Liver (tissue), 8 donors: ENCODE measurements at regions not wholly inside any gene's neighbourhood (a gene's known extent, or its start where the extent isn't known, plus 50 kb on each side); places are given as distances from the start of the nearest gene placed in this dataset.

Experiments used
- DNase-seq: peaks from one replicate; pipeline ENCODE4 v3.0.0-alpha.2; 2017; ENCODE audit warnings: low spot score
- H3K27ac ChIP-seq, 2 donors: one replicate each; pipeline ENCODE4 v1.7.0; 2013; ENCODE audit warnings: inconsistent platforms in 2 of 2, low read length in 2 of 2, control low read depth in 1 of 2, low read depth in 1 of 2, mild to moderate bottlenecking in 1 of 2
- H3K27me3 ChIP-seq, 4 donors: one replicate each; pipeline versions ENCODE4 v1.6.1 to v1.7.0; 2013; ENCODE audit warnings: low read length in 3 of 4, inconsistent platforms in 1 of 4, mild to moderate bottlenecking in 1 of 4, moderate library complexity in 1 of 4; ENCODE audit not compliant: control insufficient read depth in 4 of 4, insufficient read depth in 4 of 4
- H3K36me3 ChIP-seq, 4 donors: one replicate each; pipeline versions ENCODE4 v1.6.1 to v1.7.0; 2013; ENCODE audit warnings: low read length in 3 of 4, mild to moderate bottlenecking in 3 of 4, low read depth in 1 of 4, moderate library complexity in 1 of 4; ENCODE audit not compliant: control insufficient read depth in 4 of 4, insufficient read depth in 3 of 4
- H3K4me1 ChIP-seq, 4 donors: one replicate each; pipeline versions ENCODE4 v1.6.1 to v1.7.0; 2013; ENCODE audit warnings: low read length in 3 of 4, mild to moderate bottlenecking in 3 of 4, moderate library complexity in 1 of 4; ENCODE audit not compliant: control insufficient read depth in 4 of 4, insufficient read depth in 4 of 4
- H3K4me3 ChIP-seq, 3 donors: one replicate each; pipeline versions ENCODE4 v1.6.1 to v1.7.0; 2013; ENCODE audit warnings: low read length in 3 of 3, control low read depth in 1 of 3, low read depth in 1 of 3, mild to moderate bottlenecking in 1 of 3
- H3K9ac ChIP-seq, 2 donors: one replicate each; pipeline ENCODE4 v1.7.0; 2013; ENCODE audit warnings: low read length in 2 of 2, mild to moderate bottlenecking in 2 of 2, moderate library complexity in 2 of 2, control low read depth in 1 of 2, low read depth in 1 of 2
- H3K9me3 ChIP-seq, 4 donors: one replicate each; pipeline versions ENCODE4 v1.6.1 to v1.7.0; 2013; ENCODE audit warnings: low read length in 3 of 4; ENCODE audit not compliant: control insufficient read depth in 4 of 4
- FOXA1 ChIP-seq: IDR thresholded peaks from 2 replicates; pipeline ENCODE4 v1.6.1; 2016; ENCODE audit warnings: antibody characterized with exemption
- FOXA2 ChIP-seq: IDR thresholded peaks from 2 replicates; pipeline ENCODE4 v1.6.1; 2016; ENCODE audit warnings: antibody characterized with exemption
- GABPA ChIP-seq, 2 donors: IDR thresholded peaks in 1 of 2; conservative IDR thresholded peaks in 1 of 2; 2 replicates each; pipeline ENCODE4 v1.6.1; 2016; ENCODE audit warnings: antibody characterized with exemption in 2 of 2, mild to moderate bottlenecking in 1 of 2, moderate library complexity in 1 of 2
- HNF4A ChIP-seq, 2 donors: conservative IDR thresholded peaks; 2 replicates each; pipeline ENCODE4 v1.6.1; 2016; ENCODE audit warnings: antibody characterized with exemption in 2 of 2, mild to moderate bottlenecking in 2 of 2
- HNF4G ChIP-seq: IDR thresholded peaks from 2 replicates; pipeline ENCODE4 v1.6.1; 2016; ENCODE audit warnings: antibody characterized with exemption
- JUND ChIP-seq, 2 donors: IDR thresholded peaks; 2 replicates each; pipeline ENCODE4 v1.6.1; 2016; ENCODE audit warnings: antibody characterized with exemption in 2 of 2
- NR2F2 ChIP-seq: IDR thresholded peaks from 2 replicates; pipeline ENCODE4 v1.6.1; 2016; ENCODE audit warnings: antibody characterized with exemption
- RAD21 ChIP-seq, 2 donors: IDR thresholded peaks; 2 replicates each; pipeline ENCODE4 v1.6.1; 2016; ENCODE audit warnings: antibody characterized with exemption in 2 of 2, mild to moderate bottlenecking in 2 of 2
- RXRA ChIP-seq, 2 donors: IDR thresholded peaks; 2 replicates each; pipeline ENCODE4 v1.6.1; 2017 to 2018; ENCODE audit warnings: antibody characterized with exemption in 2 of 2, mild to moderate bottlenecking in 1 of 2
- SP1 ChIP-seq: IDR thresholded peaks from 2 replicates; pipeline ENCODE4 v1.6.1; 2018; ENCODE audit warnings: antibody characterized with exemption, mild to moderate bottlenecking
- TAF1 ChIP-seq: conservative IDR thresholded peaks from 2 replicates; pipeline ENCODE4 v1.6.1; 2016; ENCODE audit warnings: antibody characterized with exemption, mild to moderate bottlenecking
- YY1 ChIP-seq: IDR thresholded peaks from 2 replicates; pipeline ENCODE4 v1.6.1; 2016; ENCODE audit warnings: antibody characterized with exemption, mild to moderate bottlenecking
- WGBS: extraction: QIAGEN DNeasy Blood & Tissue Kit; methylation state at CpG from one replicate; pipeline ENCODE4 v1.1.7; 2013; 5-methylcytosine and 5-hydroxymethylcytosine counted together
- TF ChIP-seq, protein P1 (sequence below): IDR thresholded peaks from 2 replicates; pipeline ENCODE4 v1.6.1; 2016; ENCODE audit warnings: antibody characterized with exemption, mild to moderate bottlenecking
- TF ChIP-seq, protein P2 (sequence below): IDR thresholded peaks from 2 replicates; pipeline ENCODE4 v1.6.1; 2016; ENCODE audit warnings: antibody characterized with exemption
- TF ChIP-seq, protein P3 (sequence below): IDR thresholded peaks from 2 replicates; pipeline ENCODE4 v1.6.1; 2016; ENCODE audit warnings: antibody characterized with exemption
- TF ChIP-seq, protein P4 (sequence below): IDR thresholded peaks from 2 replicates; pipeline ENCODE4 v1.6.1; 2016; ENCODE audit warnings: antibody characterized with exemption
- TF ChIP-seq, protein P5 (sequence below): fragments of 150-350 bp; IDR thresholded peaks from 2 replicates; pipeline ENCODE4 v1.5.1; 2017; ENCODE audit warnings: improper control_type of control experiment, low read depth, low read length; ENCODE audit not compliant: missing input control
- donor health status: healthy.
- donor health status: healthy.
- donor health status: healthy.
- donor health status: healthy.
- donor health status: healthy.

DNA sequence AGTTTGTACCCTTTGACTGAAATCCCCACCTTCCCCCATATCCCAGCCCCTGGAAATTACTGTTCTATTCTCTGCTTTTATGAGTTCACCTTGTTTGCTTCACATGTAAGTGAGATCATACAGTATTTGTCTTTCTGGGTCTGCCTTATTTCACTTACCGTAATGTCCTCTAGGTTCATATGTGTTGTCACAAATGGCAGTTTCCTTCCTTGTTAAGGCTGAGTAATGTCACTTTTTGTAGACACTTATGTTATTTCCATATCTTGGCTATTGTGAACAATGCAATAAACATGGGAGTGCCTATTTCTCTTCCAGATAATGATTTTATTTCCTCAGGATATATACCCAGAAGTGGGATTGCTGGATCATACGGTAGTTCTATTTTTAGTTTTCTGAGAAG lies 272.3 kb downstream of the MRPS30 start:
- Histone ChIP-seq H3K4me1 (no peaks in the 10 kb centered on the region), H3K36me3 (no peaks in the 10 kb centered on the region), H3K9ac (no peak overlapping the region), H3K4me3 (no peak overlapping the region), H3K27me3 (no peaks in the 10 kb centered on the region), H3K27ac (no peak overlapping the region), H3K9me3 (no peaks in the 10 kb centered on the region)
- TF ChIP-seq, protein P1, sequence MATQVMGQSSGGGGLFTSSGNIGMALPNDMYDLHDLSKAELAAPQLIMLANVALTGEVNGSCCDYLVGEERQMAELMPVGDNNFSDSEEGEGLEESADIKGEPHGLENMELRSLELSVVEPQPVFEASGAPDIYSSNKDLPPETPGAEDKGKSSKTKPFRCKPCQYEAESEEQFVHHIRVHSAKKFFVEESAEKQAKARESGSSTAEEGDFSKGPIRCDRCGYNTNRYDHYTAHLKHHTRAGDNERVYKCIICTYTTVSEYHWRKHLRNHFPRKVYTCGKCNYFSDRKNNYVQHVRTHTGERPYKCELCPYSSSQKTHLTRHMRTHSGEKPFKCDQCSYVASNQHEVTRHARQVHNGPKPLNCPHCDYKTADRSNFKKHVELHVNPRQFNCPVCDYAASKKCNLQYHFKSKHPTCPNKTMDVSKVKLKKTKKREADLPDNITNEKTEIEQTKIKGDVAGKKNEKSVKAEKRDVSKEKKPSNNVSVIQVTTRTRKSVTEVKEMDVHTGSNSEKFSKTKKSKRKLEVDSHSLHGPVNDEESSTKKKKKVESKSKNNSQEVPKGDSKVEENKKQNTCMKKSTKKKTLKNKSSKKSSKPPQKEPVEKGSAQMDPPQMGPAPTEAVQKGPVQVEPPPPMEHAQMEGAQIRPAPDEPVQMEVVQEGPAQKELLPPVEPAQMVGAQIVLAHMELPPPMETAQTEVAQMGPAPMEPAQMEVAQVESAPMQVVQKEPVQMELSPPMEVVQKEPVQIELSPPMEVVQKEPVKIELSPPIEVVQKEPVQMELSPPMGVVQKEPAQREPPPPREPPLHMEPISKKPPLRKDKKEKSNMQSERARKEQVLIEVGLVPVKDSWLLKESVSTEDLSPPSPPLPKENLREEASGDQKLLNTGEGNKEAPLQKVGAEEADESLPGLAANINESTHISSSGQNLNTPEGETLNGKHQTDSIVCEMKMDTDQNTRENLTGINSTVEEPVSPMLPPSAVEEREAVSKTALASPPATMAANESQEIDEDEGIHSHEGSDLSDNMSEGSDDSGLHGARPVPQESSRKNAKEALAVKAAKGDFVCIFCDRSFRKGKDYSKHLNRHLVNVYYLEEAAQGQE = no peak
- TF ChIP-seq FOXA1 (no peak), SP1 (no peak), HNF4G (no peak), YY1 (no peak), RAD21 (IDR thresholded peaks at IDR 0.05) (no peak), HNF4A (conservative IDR thresholded peaks at IDR 0.05) (no peak), GABPA (IDR thresholded peaks at IDR 0.05 in 1 of 2, conservative IDR thresholded peaks at IDR 0.05 in 1 of 2) (no peak), RXRA (IDR thresholded peaks at IDR 0.05) (no peak), TAF1 (no peak), NR2F2 (no peak), FOXA2 (no peak)
- TF ChIP-seq, protein P2, sequence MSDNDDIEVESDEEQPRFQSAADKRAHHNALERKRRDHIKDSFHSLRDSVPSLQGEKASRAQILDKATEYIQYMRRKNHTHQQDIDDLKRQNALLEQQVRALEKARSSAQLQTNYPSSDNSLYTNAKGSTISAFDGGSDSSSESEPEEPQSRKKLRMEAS = no peak
- TF ChIP-seq, protein P3, sequence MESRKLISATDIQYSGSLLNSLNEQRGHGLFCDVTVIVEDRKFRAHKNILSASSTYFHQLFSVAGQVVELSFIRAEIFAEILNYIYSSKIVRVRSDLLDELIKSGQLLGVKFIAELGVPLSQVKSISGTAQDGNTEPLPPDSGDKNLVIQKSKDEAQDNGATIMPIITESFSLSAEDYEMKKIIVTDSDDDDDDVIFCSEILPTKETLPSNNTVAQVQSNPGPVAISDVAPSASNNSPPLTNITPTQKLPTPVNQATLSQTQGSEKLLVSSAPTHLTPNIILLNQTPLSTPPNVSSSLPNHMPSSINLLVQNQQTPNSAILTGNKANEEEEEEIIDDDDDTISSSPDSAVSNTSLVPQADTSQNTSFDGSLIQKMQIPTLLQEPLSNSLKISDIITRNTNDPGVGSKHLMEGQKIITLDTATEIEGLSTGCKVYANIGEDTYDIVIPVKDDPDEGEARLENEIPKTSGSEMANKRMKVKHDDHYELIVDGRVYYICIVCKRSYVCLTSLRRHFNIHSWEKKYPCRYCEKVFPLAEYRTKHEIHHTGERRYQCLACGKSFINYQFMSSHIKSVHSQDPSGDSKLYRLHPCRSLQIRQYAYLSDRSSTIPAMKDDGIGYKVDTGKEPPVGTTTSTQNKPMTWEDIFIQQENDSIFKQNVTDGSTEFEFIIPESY = no peak
- TF ChIP-seq, protein P4, sequence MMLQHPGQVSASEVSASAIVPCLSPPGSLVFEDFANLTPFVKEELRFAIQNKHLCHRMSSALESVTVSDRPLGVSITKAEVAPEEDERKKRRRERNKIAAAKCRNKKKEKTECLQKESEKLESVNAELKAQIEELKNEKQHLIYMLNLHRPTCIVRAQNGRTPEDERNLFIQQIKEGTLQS = no peak
- no peak for DNase-seq
- 81% methylated on average over 2 of the region's 2 CpGs for WGBS

DNA sequence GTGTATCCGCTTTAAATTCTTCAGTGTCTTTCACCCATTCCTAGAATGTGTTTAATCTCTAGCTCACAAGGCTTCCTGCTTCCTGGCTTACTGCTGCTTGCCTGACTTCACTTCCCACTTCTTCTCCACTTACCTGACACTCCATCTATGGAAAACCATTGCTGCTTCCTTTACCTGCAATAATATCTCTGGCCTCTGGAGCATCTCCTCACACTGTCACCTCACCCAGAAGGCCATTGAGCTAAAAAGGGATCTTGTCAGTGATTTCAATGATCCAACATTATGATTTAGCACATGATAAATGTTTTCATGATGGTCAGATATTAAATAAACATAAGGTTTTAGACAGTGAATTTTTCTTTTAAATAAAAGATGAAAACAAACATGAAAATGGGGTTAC lies 281.1 kb downstream of the MRPS30 start:
- Histone ChIP-seq H3K4me3 (no peak overlapping the region), H3K36me3 (no peaks in the 10 kb centered on the region), H3K4me1 (no peaks in the 10 kb centered on the region), H3K9ac (no peak overlapping the region), H3K9me3 (no peaks in the 10 kb centered on the region), H3K27me3 (no peaks in the 10 kb centered on the region), H3K27ac (no peak overlapping the region)
- no peak for DNase-seq
- 84% methylated on average over 1 of the region's 1 CpG for WGBS
- TF ChIP-seq GABPA (IDR thresholded peaks at IDR 0.05 in 1 of 2, conservative IDR thresholded peaks at IDR 0.05 in 1 of 2) (no peak), HNF4G (no peak), YY1 (no peak), FOXA2 (no peak), RXRA (IDR thresholded peaks at IDR 0.05) (no peak), JUND (IDR thresholded peaks at IDR 0.05) (no peak), NR2F2 (no peak), TAF1 (no peak), FOXA1 (no peak), SP1 (no peak), RAD21 (IDR thresholded peaks at IDR 0.05) (no peak)
- TF ChIP-seq, protein P5, sequence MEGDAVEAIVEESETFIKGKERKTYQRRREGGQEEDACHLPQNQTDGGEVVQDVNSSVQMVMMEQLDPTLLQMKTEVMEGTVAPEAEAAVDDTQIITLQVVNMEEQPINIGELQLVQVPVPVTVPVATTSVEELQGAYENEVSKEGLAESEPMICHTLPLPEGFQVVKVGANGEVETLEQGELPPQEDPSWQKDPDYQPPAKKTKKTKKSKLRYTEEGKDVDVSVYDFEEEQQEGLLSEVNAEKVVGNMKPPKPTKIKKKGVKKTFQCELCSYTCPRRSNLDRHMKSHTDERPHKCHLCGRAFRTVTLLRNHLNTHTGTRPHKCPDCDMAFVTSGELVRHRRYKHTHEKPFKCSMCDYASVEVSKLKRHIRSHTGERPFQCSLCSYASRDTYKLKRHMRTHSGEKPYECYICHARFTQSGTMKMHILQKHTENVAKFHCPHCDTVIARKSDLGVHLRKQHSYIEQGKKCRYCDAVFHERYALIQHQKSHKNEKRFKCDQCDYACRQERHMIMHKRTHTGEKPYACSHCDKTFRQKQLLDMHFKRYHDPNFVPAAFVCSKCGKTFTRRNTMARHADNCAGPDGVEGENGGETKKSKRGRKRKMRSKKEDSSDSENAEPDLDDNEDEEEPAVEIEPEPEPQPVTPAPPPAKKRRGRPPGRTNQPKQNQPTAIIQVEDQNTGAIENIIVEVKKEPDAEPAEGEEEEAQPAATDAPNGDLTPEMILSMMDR = no peak
- TF ChIP-seq, protein P4 = no peak
- TF ChIP-seq, protein P1 = no peak
- TF ChIP-seq, protein P2 = no peak
- TF ChIP-seq, protein P3 = no peak
